ENCODE measurements at regions not wholly inside any gene's neighbourhood (a gene's known extent, or its start where the extent isn't known, plus 50 kb on each side); places are given as distances from the start of the nearest gene placed in this dataset.

- TF ChIP-seq ZNF274 (IDR thresholded peaks at IDR 0.05; ENCODE audit: low read depth, low read length) (no peak), SUZ12 (IDR thresholded peaks at IDR 0.05; ENCODE audit: extremely low read depth, insufficient read depth, insufficient read length) (no peak), YY1 (IDR thresholded peaks at IDR 0.05; ENCODE audit: insufficient read depth, insufficient read length) (no peak)
Observed at GRCh38 chr13:65966991-65967451, 1263.1 kb downstream of the PCDH9 start.
